PC-3 (cell line): ENCODE measurements at regions not wholly inside any gene's neighbourhood (a gene's known extent, or its start where the extent isn't known, plus 50 kb on each side); places are given as distances from the start of the nearest gene placed in this dataset.
A peak's percentile ranks its signal among the peaks of the same experiment; 100 is the strongest.

Experiments used
- ATAC-seq: fragments of 200-7000 bp; cut with Tn5 transposase; 2 replicates; pipeline ENCODE4 v1.9.1; 2020; ENCODE audit warnings: mild to moderate bottlenecking, moderate library complexity
- BruUV-seq: library from RNA; stranded (reverse); fragments of 400-500 nt; replicated peaks from 2 replicates; lab custom pipeline; 2021; lab: Mats Ljungman, UMichigan
- CTCF ChIA-PET: fragments of 300-600 bp; sonication (Branson Sonifier 250); formaldehyde crosslinking; loops from one replicate; lab custom pipeline; 2022; ENCODE audit warnings: antibody characterized with exemption; lab: Charles Lee
- POLR2A ChIA-PET: fragments of 300-600 bp; sonication (Branson Sonifier 250); formaldehyde crosslinking; loops from one replicate; lab custom pipeline; 2022; ENCODE audit warnings: antibody characterized with exemption; ENCODE audit not compliant: unreplicated experiment; lab: Charles Lee
- DNase-seq: peaks from one replicate; pipeline ENCODE4 v3.0.0-alpha.2; 2015
- H2AFZ ChIP-seq: fragments of 300-600 bp; sonication (generic); 2 replicates; pipeline ENCODE4 v1.6.0; 2016; ENCODE audit warnings: antibody characterized with exemption, low read length
- H3F3A ChIP-seq: fragments of 300-600 bp; sonication (generic); one replicate; pipeline ENCODE4 v1.6.0; 2017; ENCODE audit warnings: antibody characterized with exemption, low read length, control low read depth, mild to moderate bottlenecking; ENCODE audit not compliant: unreplicated experiment
- H3K27ac ChIP-seq: fragments of 300-600 bp; sonication (generic); 2 replicates; pipeline ENCODE4 v1.5.1; 2016; ENCODE audit warnings: mild to moderate bottlenecking, low read length
- H3K27me3 ChIP-seq: fragments of 300-600 bp; sonication (generic); 2 replicates; pipeline ENCODE4 v1.6.1; 2016; ENCODE audit warnings: low read length, mixed read lengths
- H3K36me3 ChIP-seq: fragments of 300-600 bp; sonication (generic); 2 replicates; pipeline ENCODE4 v1.6.1; 2016; ENCODE audit warnings: low read depth, mixed run types, low read length, mixed read lengths
- H3K4me1 ChIP-seq: fragments of 300-600 bp; sonication (generic); 2 replicates; pipeline ENCODE4 v1.5.1; 2016; ENCODE audit warnings: low read length; ENCODE audit not compliant: insufficient read depth
- H3K4me2 ChIP-seq: fragments of 300-600 bp; sonication (generic); 2 replicates; pipeline ENCODE4 v1.6.0; 2016; ENCODE audit warnings: low read length
- H3K4me3 ChIP-seq: fragments of 300-600 bp; sonication (generic); 2 replicates; pipeline ENCODE4 v1.5.1; 2016; ENCODE audit warnings: mild to moderate bottlenecking, low read length, mixed read lengths
- H3K79me2 ChIP-seq: fragments of 300-600 bp; sonication (generic); 2 replicates; pipeline ENCODE4 v1.6.1; 2017; ENCODE audit warnings: low read length, mixed read lengths
- H3K9ac ChIP-seq: fragments of 300-600 bp; sonication (generic); 2 replicates; pipeline ENCODE4 v1.6.0; 2016; ENCODE audit warnings: mild to moderate bottlenecking, low read length
- H3K9me2 ChIP-seq: fragments of 300-600 bp; sonication (generic); replicated peaks from 2 replicates; pipeline ENCODE4 v1.6.1; 2016; ENCODE audit warnings: mixed run types, low read length, mixed read lengths
- H3K9me3 ChIP-seq: fragments of 300-600 bp; sonication (generic); 2 replicates; pipeline ENCODE4 v1.6.1; 2016; ENCODE audit warnings: low read length, mixed read lengths
- H4K20me1 ChIP-seq: fragments of 300-600 bp; sonication (generic); 2 replicates; pipeline ENCODE4 v1.6.1; 2016; ENCODE audit warnings: low read length, mixed read lengths
- CTCF ChIP-seq: fragments of 300-600 bp; sonication (generic); conservative IDR thresholded peaks from 2 replicates; pipeline ENCODE4 v1.5.1; 2017; ENCODE audit warnings: antibody characterized with exemption, low read depth, mild to moderate bottlenecking, low read length
- EZH2 ChIP-seq: fragments of 300-600 bp; sonication (generic); IDR thresholded peaks from one replicate; pipeline ENCODE4 v1.6.1; 2017; ENCODE audit warnings: antibody characterized with exemption, mild to moderate bottlenecking, low read length; ENCODE audit not compliant: unreplicated experiment
- EZH2phosphoT487 ChIP-seq: fragments of 300-600 bp; sonication (generic); IDR thresholded peaks from 2 replicates; pipeline ENCODE4 v1.6.1; 2018; ENCODE audit warnings: mild to moderate bottlenecking, antibody characterized with exemption, low read length, borderline replicate concordance
- intact Hi-C: fragments of 100-400 bp; cut with micrococcal nuclease; formaldehyde crosslinking; loops from 2 replicates; pipeline ENCODE4 v1.9.0; 2023

GRCh38 chr18:75959150-75959549 lies 531.6 kb upstream of the SMIM21 start:
- CTCF ChIA-PET: no interaction called here

DNA sequence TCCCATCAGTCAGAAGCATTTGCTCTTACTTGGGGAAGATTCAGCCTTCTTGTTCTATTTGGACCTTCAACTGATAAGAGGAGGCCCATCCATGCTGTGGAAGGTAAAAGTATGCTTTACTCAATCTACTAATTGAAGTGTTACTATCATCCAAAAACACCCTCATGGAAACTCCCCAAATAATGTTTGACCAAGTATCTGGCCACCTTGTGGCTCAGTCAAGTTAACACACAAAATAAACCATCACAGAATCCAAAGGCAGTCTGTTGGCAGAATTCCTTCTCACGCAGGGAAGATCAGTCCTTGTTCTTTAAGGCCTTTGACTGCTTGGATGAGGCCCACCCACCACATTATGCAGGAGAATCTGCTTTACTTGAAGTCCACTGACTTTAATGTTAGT lies 531.2 kb upstream of the SMIM21 start:
- no peak for DNase-seq
- POLR2A ChIA-PET: no interaction called here
- Histone ChIP-seq H3K4me3 (no peak overlapping the region), H3K9me2 (no peaks in the 10 kb centered on the region), H3K36me3 (no peaks in the 10 kb centered on the region), H3K27me3 (no peaks in the 10 kb centered on the region), H3K79me2 (no peaks in the 10 kb centered on the region), H3F3A (no peaks in the 10 kb centered on the region), H3K27ac (no peak overlapping the region), H3K9me3 (peaks cover 15% of the 10 kb centered on the region; the same call in 1 of the 2 replicates), H2AFZ (no peak overlapping the region), H3K4me1 (no peaks in the 10 kb centered on the region), H3K9ac (no peak overlapping the region), H4K20me1 (no peaks in the 10 kb centered on the region), H3K4me2 (no peak overlapping the region)
- CTCF ChIA-PET: no interaction called here
- BruUV-seq: no TSS peak
- intact Hi-C loops: no loop called here
- no peak for ATAC-seq
- peak; percentile 31; the same call in 1 of the 2 replicates for TF ChIP-seq CTCF
- TF ChIP-seq EZH2: no peak

More at GRCh38 chr18:75959150-75959549, 531.6 kb upstream of the SMIM21 start:
- H3K27me3 ChIP-seq: no peaks in the 10 kb centered on the region
- H3K9me3 ChIP-seq: peaks cover 15% of the 10 kb centered on the region; the same call in 1 of the 2 replicates
- no TSS peak for BruUV-seq
- H3F3A ChIP-seq: no peaks in the 10 kb centered on the region
- H2AFZ ChIP-seq: no peak overlapping the region
- no peaks in the 10 kb centered on the region for H3K4me1 ChIP-seq
- POLR2A ChIA-PET: no interaction called here
- no peak overlapping the region for H3K4me3 ChIP-seq
- no peak overlapping the region for H3K27ac ChIP-seq
- TF ChIP-seq EZH2 (no peak), EZH2phosphoT487 (no peak), CTCF (no peak)
- intact Hi-C loops: no loop called here
- H4K20me1 ChIP-seq: no peaks in the 10 kb centered on the region
- H3K36me3 ChIP-seq: no peaks in the 10 kb centered on the region
- ATAC-seq: no peak
- no peak for DNase-seq
- H3K4me2 ChIP-seq: no peak overlapping the region
- no peak overlapping the region for H3K9ac ChIP-seq
- no peaks in the 10 kb centered on the region for H3K9me2 ChIP-seq
- H3K79me2 ChIP-seq: no peaks in the 10 kb centered on the region

DNA sequence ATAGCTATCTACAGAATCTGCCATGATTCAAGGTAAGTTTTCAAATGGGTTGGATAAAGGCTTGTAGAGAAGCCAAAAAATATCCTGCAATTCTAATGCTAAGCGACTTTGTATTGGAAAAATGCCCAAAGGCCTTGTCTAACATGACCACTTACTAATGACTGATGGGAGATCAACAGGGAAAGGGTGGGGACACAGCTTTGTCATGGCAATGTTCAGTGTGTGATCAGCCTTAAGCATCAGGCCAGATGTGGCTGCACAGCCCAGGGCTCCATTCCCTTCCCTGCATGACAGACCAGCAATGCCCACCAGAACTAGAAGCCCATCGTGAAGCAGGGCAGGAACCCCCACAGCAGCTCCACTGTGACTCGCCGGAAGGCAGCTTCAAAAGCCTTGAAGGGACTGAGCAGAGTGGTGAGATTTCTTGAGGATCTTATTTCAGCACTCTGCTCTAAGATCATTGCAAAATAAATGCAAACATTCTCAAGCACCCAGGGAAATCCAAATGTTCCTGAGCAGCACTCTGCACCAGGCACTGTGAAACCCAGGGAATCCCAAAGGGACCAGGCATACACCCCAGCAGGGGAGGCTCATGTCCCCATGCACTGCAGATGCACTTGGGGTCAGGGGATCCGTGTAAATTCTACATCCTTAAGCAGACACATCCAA lies 517.9 kb upstream of the SMIM21 start:
- no peak for TF ChIP-seq CTCF
- TF ChIP-seq EZH2: no peak
- no peak for TF ChIP-seq EZH2phosphoT487
- no peak overlapping the region for H3K4me2 ChIP-seq

More for the DNA sequence above, 517.9 kb upstream of the SMIM21 start:
- H4K20me1 ChIP-seq: no peaks in the 10 kb centered on the region
- H3K79me2 ChIP-seq: no peaks in the 10 kb centered on the region
- ChIA-PET CTCF (no interaction called here), POLR2A (no interaction called here)
- H3K4me1 ChIP-seq: no peaks in the 10 kb centered on the region
- intact Hi-C loops: no loop called here
- ATAC-seq (no peak), DNase-seq (no peak)
- H3K27ac ChIP-seq: no peak overlapping the region
- H3K27me3 ChIP-seq: no peaks in the 10 kb centered on the region
- no TSS peak for BruUV-seq
- H3K9me3 ChIP-seq: no peaks in the 10 kb centered on the region
- H3K4me3 ChIP-seq: no peak overlapping the region
- no peaks in the 10 kb centered on the region for H3F3A ChIP-seq
- no peak overlapping the region for H2AFZ ChIP-seq
- no peaks in the 10 kb centered on the region for H3K9me2 ChIP-seq
- no peaks in the 10 kb centered on the region for H3K36me3 ChIP-seq
- H3K9ac ChIP-seq: no peak overlapping the region
